ENCODE measurements at regions not wholly inside any gene's neighbourhood (a gene's known extent, or its start where the extent isn't known, plus 50 kb on each side); places are given as distances from the start of the nearest gene placed in this dataset.

GRCh38 chr21:19141511-19141910, 737.9 kb upstream of the TMPRSS15 start:
- H3K4me2 ChIP-seq (ENCODE audit: insufficient read depth, low read length) = no peak overlapping the region
- H3K79me2 ChIP-seq (ENCODE audit: control insufficient read depth, insufficient read depth, low read length) = no peaks in the 10 kb centered on the region
- no TSS peak for BruUV-seq (replicated peaks)
- no peak overlapping the region for H2AFZ ChIP-seq (ENCODE audit: low read depth, low read length)
- CTCF ChIA-PET = no interaction called here
- dilution Hi-C loops (cut with MboI; ENCODE audit: extremely low pct_ligation_motif_present, low sequenced_read_pairs) (no loop called here), intact Hi-C loops (cut with micrococcal nuclease) (no loop called here)
- H4K20me1 ChIP-seq (replicated peaks; ENCODE audit: control insufficient read depth, extremely low read depth, insufficient read depth, low read length) = no peaks in the 10 kb centered on the region
- no peak overlapping the region for H3K4me3 ChIP-seq (replicated peaks in 1 of 3; ENCODE audit: insufficient read depth in 1 of 3, low read depth in 1 of 3, low read length in 3 of 3)
- no peak overlapping the region for H3K9ac ChIP-seq (replicated peaks; ENCODE audit: extremely low read depth, insufficient read depth, low read length)
- no peak overlapping the region for H3K27ac ChIP-seq (ENCODE audit: insufficient read depth, low read depth, low read length)
- no peaks in the 10 kb centered on the region for H3K27me3 ChIP-seq (ENCODE audit: control insufficient read depth in 2 of 2, insufficient read depth in 2 of 2, low read length in 2 of 2)
- no peak for FAIRE-seq
- TF ChIP-seq, protein P1, sequence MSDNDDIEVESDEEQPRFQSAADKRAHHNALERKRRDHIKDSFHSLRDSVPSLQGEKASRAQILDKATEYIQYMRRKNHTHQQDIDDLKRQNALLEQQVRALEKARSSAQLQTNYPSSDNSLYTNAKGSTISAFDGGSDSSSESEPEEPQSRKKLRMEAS (IDR thresholded peaks at IDR 0.05; ENCODE audit: insufficient read depth, insufficient read length) = no peak
- no peak for DNase-seq (ENCODE audit: low read depth, low spot score)
- POLR2A ChIA-PET = no interaction called here
- no peaks in the 10 kb centered on the region for H3K9me1 ChIP-seq (replicated peaks; ENCODE audit: control insufficient read depth, extremely low read depth, insufficient read depth, low read length)
- H3K36me3 ChIP-seq (ENCODE audit: control insufficient read depth in 2 of 2, extremely low read depth in 1 of 2, insufficient read depth in 2 of 2, low read length in 2 of 2) = no peaks in the 10 kb centered on the region
- peaks cover 1% of the 10 kb centered on the region for H3K9me3 ChIP-seq (replicated peaks; ENCODE audit: control insufficient read depth, insufficient read depth, low read length)
- H3K4me1 ChIP-seq (ENCODE audit: control insufficient read depth, extremely low read depth, insufficient read depth, low read length) = no peaks in the 10 kb centered on the region

DNA sequence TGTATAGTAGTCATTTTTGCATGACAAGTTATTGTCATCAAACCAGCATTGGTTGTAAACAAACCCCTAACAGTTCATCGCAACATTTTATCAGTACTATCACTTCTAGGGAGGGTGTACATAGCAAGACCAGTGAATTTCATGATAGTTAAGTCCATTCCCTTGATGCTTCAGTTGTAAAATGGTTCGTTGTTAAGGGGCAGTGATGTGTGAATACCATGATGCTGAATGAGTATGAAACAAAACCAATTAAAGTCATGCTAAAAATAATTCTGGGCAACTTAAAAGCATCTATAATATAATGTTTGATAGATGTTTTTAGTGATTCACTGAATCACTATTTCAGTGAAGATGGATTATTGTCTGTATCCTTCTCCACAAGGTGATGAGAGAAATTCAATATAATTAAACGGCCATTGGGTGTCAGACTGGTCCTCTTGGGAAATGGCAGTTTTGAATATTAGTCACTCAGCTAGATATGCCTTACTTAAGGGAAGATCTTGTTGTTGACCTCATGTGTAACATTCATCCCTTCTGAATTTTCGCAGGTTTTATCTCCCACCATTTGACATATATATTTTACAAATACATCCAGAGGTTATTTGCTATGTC, 742.2 kb upstream of the TMPRSS15 start:
- H2AFZ ChIP-seq (ENCODE audit: low read depth, low read length) = no peak overlapping the region
- no peak overlapping the region for H3K4me2 ChIP-seq (ENCODE audit: insufficient read depth, low read length)
- TF ChIP-seq FOS (IDR thresholded peaks at IDR 0.05; ENCODE audit: borderline replicate concordance, insufficient read depth, low read length) (no peak), JUN (IDR thresholded peaks at IDR 0.05; ENCODE audit: borderline replicate concordance, insufficient read depth, insufficient read length, low read depth) (no peak), EZH2 (IDR thresholded peaks at IDR 0.05; ENCODE audit: borderline replicate concordance, low read depth, low read length, severe bottlenecking) (no peak), POLR2AphosphoS5 (IDR thresholded peaks at IDR 0.05; ENCODE audit: insufficient read depth, low read depth, low read length) (no peak), POLR2A (IDR thresholded peaks at IDR 0.05; ENCODE audit: low read depth, low read length) (no peak), GATA2 (IDR thresholded peaks at IDR 0.05; ENCODE audit: insufficient read depth, insufficient read length, low read depth, low read length) (no peak), CTCF (IDR thresholded peaks at IDR 0.05; ENCODE audit: extremely low read depth in 1 of 2, insufficient read depth in 1 of 2, low read depth in 1 of 2, low read length in 2 of 2) (no peak), MYC (IDR thresholded peaks at IDR 0.05; ENCODE audit: low read depth, low read length) (no peak)
- TF ChIP-seq, protein P1 (IDR thresholded peaks at IDR 0.05; ENCODE audit: insufficient read depth, insufficient read length) = no peak
- dilution Hi-C loops (cut with MboI; ENCODE audit: extremely low pct_ligation_motif_present, low sequenced_read_pairs) (no loop called here), intact Hi-C loops (cut with micrococcal nuclease) (no loop called here)
- no peaks in the 10 kb centered on the region for H3K27me3 ChIP-seq (ENCODE audit: control insufficient read depth in 2 of 2, insufficient read depth in 2 of 2, low read length in 2 of 2)
- no peak for DNase-seq (ENCODE audit: low read depth, low spot score)
- H3K9ac ChIP-seq (replicated peaks; ENCODE audit: extremely low read depth, insufficient read depth, low read length) = no peak overlapping the region
- ChIA-PET CTCF (no interaction called here), POLR2A (no interaction called here)
- H3K27ac ChIP-seq (ENCODE audit: insufficient read depth, low read depth, low read length) = no peak overlapping the region
- H4K20me1 ChIP-seq (replicated peaks; ENCODE audit: control insufficient read depth, extremely low read depth, insufficient read depth, low read length) = no peaks in the 10 kb centered on the region
- no peaks in the 10 kb centered on the region for H3K9me1 ChIP-seq (replicated peaks; ENCODE audit: control insufficient read depth, extremely low read depth, insufficient read depth, low read length)
- no peaks in the 10 kb centered on the region for H3K4me1 ChIP-seq (ENCODE audit: control insufficient read depth, extremely low read depth, insufficient read depth, low read length)
- no peak overlapping the region for H3K4me3 ChIP-seq (replicated peaks in 1 of 3; ENCODE audit: insufficient read depth in 1 of 3, low read depth in 1 of 3, low read length in 3 of 3)
- H3K79me2 ChIP-seq (ENCODE audit: control insufficient read depth, insufficient read depth, low read length) = no peaks in the 10 kb centered on the region
- no peaks in the 10 kb centered on the region for H3K36me3 ChIP-seq (ENCODE audit: control insufficient read depth in 2 of 2, extremely low read depth in 1 of 2, insufficient read depth in 2 of 2, low read length in 2 of 2)
- H3K9me3 ChIP-seq (replicated peaks; ENCODE audit: control insufficient read depth, insufficient read depth, low read length) = no peaks in the 10 kb centered on the region
- no TSS peak for BruUV-seq (replicated peaks)
- no peak for FAIRE-seq

Measured in endothelial cell of umbilical vein (primary cell).